GM18498 (cell line): ENCODE measurements at regions not wholly inside any gene's neighbourhood (a gene's known extent, or its start where the extent isn't known, plus 50 kb on each side); places are given as distances from the start of the nearest gene placed in this dataset.
"Not testable (repeated sequence)": the region's sequence is repeated elsewhere in the genome, so short reads cannot be mapped to it uniquely, and the experiment has no call there.

Experiments used
- ATAC-seq: cut with Tn5 transposase; IDR thresholded peaks from one replicate; pipeline ENCODE4 v1.9.1; 2021; ENCODE audit warnings: mild to moderate bottlenecking, moderate library complexity; ENCODE audit not compliant: unreplicated experiment

DNA sequence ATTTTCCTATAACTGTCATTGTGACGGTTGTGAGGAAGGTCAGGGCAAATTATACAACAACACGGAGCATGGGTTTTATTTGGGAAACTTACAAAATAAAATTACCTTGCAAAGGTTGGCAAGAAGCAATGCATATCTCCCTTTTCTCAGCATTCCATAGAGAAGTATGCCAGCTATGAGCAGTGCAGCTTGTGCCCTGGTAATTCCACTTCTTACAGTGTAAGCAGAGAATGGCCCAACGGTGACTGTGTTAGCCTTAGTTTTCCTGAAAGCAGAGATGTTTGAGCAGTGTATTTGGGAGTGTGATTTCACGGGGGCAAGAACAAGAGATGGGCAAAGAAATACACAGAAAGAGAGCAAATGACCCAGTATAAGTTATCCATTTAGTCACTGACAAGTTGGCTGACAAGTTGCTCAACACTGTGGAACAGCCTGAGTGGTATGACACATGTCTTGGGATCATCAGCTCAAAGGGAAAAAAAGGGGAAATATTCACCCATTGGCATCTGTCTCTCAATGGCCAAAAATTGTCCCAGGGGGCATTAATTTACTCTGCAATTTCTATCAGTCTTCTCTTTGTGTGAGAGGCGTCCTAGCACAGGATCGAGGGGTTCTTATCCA, 210.9 kb upstream of the NRIP1 start:
- no peak for ATAC-seq

DNA sequence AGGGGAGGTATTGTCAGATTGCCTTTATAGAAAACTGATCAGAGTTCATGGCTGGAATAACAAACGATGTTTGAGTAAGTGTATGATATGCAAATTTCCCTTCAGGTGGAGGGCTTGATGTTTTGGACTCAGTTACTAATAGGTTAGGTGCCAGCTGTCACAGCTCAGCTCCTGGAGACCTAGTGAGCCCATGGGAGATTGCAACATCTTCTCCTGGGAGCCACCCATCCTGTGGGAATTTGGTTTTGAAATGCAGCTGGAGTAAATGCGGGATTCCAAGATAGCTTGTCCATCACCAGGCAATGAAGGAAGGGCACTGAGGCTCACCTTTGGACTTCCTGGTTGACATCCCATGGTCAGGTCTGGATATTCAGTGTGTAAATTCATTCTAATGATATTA, 211.4 kb upstream of the NRIP1 start:
- ATAC-seq = no peak

GRCh38 chr21:15277466-15277865, 212.7 kb upstream of the NRIP1 start:
- ATAC-seq = no peak

GRCh38 chr21:15278279-15278678, 213.5 kb upstream of the NRIP1 start:
- ATAC-seq = no peak

DNA sequence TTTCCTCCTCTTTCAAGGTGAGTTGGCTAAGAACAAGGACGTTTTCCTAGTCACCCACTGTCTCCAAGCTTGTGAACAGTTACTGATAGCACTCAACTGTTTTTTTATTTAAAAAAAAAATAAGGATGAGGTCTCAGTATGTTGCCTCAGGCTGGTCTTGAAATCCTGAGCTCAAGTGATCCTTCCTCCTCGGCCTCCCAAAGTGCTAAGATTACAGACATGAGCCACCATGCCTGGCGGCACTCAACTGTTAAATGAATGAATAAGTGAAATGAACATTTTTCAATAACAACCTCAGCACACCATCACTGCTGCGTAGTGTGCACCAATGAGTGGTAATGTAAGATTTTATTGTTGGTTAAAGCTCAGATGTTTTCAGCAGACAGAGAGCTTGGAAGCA, 214.1 kb upstream of the NRIP1 start:
- no peak for ATAC-seq

DNA sequence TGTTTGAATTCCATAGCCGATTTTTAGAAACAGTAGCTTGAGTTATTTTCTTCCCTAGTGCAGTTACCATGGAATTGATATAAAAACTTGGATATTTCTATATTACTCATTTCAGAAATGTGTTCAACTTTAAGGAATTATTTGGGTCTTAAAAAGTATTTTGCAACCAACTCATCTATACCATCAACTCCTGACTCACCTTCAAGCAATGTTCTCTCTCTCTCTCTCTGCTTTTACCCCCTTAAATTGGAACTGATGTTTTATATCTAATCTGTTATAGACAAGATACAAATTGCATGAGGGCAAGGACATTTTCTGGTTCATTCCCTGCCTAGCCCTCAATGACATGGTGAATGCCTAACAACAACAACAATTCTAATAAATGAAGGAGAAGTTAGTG, 214.7 kb upstream of the NRIP1 start:
- ATAC-seq = no peak

DNA sequence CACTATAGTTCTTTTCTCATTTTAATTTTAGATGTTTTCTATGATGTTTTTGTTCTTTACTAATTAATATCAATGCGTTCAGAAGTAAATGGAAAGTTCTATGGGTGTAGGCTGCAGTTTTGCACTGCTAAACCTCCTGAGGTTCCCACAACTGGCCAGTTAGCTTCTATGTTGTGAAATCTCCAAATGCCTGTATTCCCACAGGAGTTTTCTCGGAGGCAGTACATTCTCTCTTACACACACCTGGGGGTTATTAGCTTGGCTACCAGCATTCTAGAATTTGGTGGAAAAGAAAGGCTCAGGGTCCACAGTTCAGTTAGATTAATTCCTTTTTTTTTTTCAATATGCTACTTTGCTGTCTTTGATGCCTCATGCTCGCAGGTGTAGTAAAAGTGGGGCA, 216.9 kb upstream of the NRIP1 start:
- ATAC-seq = no peak

- ATAC-seq = no peak
These were observed 217.9 kb upstream of the NRIP1 start for GRCh38 chr21:15282665-15283064.

- ATAC-seq = no peak
These were observed 218.3 kb upstream of the NRIP1 start for GRCh38 chr21:15283138-15283537.

DNA sequence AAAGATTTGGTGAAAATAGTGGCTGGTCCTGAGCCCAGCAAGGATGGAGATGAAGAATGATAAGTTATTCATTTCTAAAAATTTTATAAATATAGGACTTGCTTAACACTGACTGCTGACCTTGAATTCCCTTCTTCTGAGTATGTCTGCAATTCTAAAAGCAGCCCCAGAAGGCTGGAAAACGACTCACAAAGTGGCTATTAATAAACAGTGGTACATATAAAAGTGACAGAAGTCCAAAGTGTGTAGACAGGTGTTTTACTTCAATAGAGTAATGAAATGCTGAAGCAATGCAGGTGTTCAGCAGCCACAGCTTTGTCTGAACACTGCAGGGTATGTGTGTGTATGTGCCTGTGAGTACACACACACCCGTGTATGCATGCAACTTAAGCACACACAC, 219.0 kb upstream of the NRIP1 start:
- ATAC-seq = no peak

GRCh38 chr21:15285556-15285955, 220.8 kb upstream of the NRIP1 start:
- ATAC-seq = no peak

DNA sequence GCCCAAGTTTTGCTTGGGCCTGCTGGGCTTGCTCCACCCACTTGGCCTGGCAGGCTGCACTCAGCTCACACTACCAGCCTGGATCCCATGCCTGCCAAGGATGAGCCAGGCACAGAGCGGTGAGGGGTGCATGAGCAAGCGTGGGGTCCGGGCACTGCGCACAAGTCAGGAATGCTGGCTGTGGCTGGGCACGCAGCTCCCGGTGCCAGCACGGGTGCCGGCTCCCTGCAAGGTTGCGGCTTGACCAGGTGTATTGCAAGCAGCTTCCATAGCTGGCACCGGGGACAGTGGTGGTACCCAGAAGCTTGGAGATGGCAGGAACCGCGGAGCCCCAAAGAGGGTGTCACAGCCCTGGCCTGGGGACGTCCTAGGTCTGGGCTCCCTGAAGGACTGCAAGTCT, 224.4 kb upstream of the NRIP1 start:
- no peak for ATAC-seq

DNA sequence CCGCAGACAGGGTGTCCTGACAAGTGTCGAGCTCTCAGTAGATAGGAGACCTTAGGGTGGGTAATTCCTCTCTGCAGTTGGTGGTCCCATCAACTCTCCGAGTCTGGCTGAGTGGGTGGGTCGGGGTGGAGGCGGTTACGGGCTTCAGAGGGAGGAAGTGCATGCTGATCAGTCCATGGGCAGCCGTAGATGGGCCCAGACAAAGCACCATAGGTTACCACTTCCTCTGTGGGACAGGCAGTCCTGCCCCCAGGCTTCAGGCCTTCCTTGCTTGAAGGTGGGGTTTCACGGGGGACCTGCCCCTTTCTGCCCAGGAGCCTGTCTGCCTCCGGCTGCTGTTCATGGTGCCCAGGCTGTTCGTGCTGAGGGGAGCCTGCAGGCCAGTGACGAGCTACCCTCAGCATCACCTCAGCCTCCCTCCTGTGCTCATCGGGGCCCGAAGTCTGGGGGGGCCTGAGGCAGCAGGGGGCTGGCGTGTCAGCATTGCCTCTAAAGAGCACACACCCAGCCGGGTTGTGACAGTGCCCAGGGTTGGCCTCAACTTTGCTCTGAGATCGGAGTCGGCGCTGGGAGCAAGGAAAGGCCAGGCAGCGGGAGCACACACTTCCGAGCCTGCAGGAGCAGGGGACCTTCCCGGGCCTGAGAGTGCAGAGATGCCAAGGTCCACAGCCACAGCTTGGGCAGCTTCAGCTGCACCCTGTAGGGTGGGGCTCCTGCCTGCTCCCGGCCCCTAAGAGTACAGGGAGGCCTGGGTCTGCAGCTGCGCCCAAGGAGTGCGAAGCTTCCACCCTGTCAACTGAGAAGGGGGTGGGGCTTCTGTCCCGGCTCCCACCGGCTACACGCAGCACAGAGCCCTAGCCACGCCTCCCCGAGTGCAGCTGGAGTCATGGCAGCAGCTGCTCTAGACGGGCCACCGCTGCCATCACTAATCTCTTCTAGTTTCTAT, 225.4 kb upstream of the NRIP1 start:
- no peak for ATAC-seq

DNA sequence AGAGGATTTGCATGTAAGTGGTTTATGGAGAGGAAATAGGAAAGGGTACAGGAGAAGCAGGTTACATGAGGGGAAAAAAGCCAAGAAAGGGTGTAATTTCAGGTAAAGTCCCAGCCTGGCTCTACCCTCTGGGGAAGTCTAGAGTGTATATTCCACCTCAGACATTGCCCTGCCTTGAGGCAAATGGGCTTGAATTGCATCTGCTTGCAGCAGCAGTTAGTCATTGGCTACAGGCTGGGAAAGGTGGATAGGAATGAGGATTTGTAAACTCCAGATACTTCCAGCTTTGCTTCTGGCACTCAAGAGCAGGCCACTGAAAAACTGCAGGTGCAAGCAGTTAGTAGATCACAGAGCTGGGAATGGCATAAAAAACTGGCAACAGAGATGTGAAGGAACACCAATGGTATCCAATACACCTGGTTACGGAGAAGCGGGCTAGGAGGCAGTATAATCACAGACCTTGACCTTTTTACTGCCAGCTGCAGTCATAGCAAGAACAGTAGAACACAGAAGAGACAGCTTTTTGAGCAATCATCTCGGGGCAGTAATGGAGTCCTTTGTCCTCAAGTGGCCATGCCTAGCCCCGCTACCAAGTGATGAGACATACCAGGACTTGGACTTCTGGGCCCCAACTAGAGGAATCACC, 226.9 kb upstream of the NRIP1 start:
- ATAC-seq = no peak

DNA sequence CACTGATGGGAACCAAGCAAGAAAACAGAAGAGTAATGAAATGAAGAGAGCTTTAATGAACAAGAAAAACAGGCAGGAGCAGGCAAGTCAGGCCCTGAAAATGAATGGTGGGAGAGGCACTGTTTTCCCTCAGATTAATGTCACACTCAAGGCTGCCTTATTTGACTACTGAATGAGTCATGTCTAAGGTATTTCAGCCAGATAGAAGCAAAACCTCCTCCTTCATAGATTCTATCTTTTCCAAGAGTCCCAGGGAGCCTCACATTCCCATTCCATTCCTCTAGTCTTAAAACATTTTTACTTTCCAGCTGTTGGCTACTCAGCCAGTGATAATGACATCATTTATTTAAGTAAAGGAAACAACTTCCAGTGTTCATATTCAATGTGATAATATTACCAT, 228.4 kb upstream of the NRIP1 start:
- ATAC-seq = no peak

- no peak for ATAC-seq
These were observed 231.1 kb upstream of the NRIP1 start for GRCh38 chr21:15295875-15296274.

GRCh38 chr21:15297824-15298223, 233.0 kb upstream of the NRIP1 start:
- no peak for ATAC-seq

- no peak for ATAC-seq
These were observed 233.5 kb upstream of the NRIP1 start for GRCh38 chr21:15298306-15298705.

DNA sequence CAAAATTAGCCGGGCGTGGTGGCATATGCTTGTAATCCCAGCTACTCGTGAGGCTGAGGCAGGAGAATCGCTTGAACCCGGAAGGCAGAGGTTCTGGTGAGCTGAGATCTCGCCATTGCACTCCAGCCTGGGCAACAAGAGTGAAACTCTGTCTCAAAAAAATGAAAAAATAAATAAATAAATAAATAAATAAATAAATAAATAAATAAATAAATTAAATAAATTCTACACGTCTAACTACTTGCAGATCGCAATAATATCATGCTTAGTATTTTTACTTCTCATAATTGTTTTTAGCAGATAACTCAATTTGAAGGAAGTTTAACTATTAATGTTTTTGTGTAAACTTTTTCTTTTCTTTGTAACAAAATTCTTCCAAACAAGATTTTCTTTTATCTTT, 234.0 kb upstream of the NRIP1 start:
- ATAC-seq = not testable (repeated sequence)

DNA sequence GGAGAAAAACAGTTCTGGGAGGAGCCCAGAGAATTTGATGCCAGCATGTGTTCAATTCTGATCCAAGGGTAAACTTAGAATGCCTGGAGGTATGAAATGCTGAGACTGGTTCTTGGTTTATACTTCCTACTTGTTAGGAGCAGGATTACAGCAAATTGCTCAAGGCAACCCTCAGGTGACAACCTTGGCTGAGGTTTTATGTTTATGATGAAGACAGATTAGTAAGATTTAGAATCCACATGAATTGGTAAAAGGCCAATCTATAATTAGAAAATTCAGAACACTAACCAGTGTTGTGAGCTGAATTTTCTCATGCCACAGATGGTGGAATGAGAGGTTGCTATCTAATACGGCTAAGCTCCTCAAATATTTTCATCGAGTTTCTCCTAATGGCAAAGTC, 235.3 kb upstream of the NRIP1 start:
- ATAC-seq = no peak

GRCh38 chr21:15301014-15301413, 236.2 kb upstream of the NRIP1 start:
- ATAC-seq = no peak

GRCh38 chr21:15301736-15302135, 236.9 kb upstream of the NRIP1 start:
- ATAC-seq = no peak
